ENCODE measurements at regions not wholly inside any gene's neighbourhood (a gene's known extent, or its start where the extent isn't known, plus 50 kb on each side); places are given as distances from the start of the nearest gene placed in this dataset.

GRCh38 chr12:13613297-13613696, 368.1 kb downstream of the GRIN2B start:
- TF ChIP-seq HNF4A (conservative IDR thresholded peaks at IDR 0.05) = peak in 1 of 2 donors; percentile 21
- no peak for TF ChIP-seq HNF4G (IDR thresholded peaks at IDR 0.05)
- Histone ChIP-seq H3K4me3 (ENCODE audit: low read depth in 1 of 3, low read length in 3 of 3) (no peak overlapping the region), H3K9me3 (ENCODE audit: control insufficient read depth in 4 of 4, low read length in 3 of 4) (no peaks in the 10 kb centered on the region), H3K9ac (ENCODE audit: low read depth in 1 of 2, low read length in 2 of 2) (no peak overlapping the region), H3K27me3 (ENCODE audit: control insufficient read depth in 4 of 4, insufficient read depth in 4 of 4, low read length in 3 of 4) (no peaks in the 10 kb centered on the region), H3K27ac (ENCODE audit: low read depth in 1 of 2, low read length in 2 of 2) (no peak overlapping the region), H3K36me3 (ENCODE audit: control insufficient read depth in 4 of 4, insufficient read depth in 3 of 4, low read depth in 1 of 4, low read length in 3 of 4) (peaks cover 0 to 7% (median 3%) of the 10 kb centered on the region in 4 donors), H3K4me1 (ENCODE audit: control insufficient read depth in 4 of 4, insufficient read depth in 4 of 4, low read length in 3 of 4) (peaks cover 0 to 6% (median 3%) of the 10 kb centered on the region in 4 donors)
- no peak for DNase-seq (ENCODE audit: low spot score)
- WGBS = 55% methylated on average over 3 of the region's 3 CpGs

- Histone ChIP-seq H3K27me3 (ENCODE audit: control insufficient read depth in 4 of 4, insufficient read depth in 4 of 4, low read length in 3 of 4) (no peaks in the 10 kb centered on the region), H3K4me3 (ENCODE audit: low read depth in 1 of 3, low read length in 3 of 3) (no peak overlapping the region), H3K27ac (ENCODE audit: low read depth in 1 of 2, low read length in 2 of 2) (no peak overlapping the region), H3K9me3 (ENCODE audit: control insufficient read depth in 4 of 4, low read length in 3 of 4) (no peaks in the 10 kb centered on the region), H3K9ac (ENCODE audit: low read depth in 1 of 2, low read length in 2 of 2) (no peak overlapping the region), H3K4me1 (ENCODE audit: control insufficient read depth in 4 of 4, insufficient read depth in 4 of 4, low read length in 3 of 4) (peaks cover 0 to 6% (median 3%) of the 10 kb centered on the region in 4 donors), H3K36me3 (ENCODE audit: control insufficient read depth in 4 of 4, insufficient read depth in 3 of 4, low read depth in 1 of 4, low read length in 3 of 4) (peaks cover 0 to 3% (median 2%) of the 10 kb centered on the region in 4 donors)
- WGBS = 55% methylated on average over 4 of the region's 4 CpGs
- no peak for DNase-seq (ENCODE audit: low spot score)
- no peak for TF ChIP-seq MAX (IDR thresholded peaks at IDR 0.05)
- peak; percentile 16 for TF ChIP-seq SP1 (IDR thresholded peaks at IDR 0.05)
- TF ChIP-seq ZBTB33 (IDR thresholded peaks at IDR 0.05) = no peak
- peak; percentile 24 for TF ChIP-seq FOXA2 (IDR thresholded peaks at IDR 0.05)
- no peak for TF ChIP-seq NR2F2 (IDR thresholded peaks at IDR 0.05)
- no peak for TF ChIP-seq HNF4G (IDR thresholded peaks at IDR 0.05)
- no peak for TF ChIP-seq GABPA (IDR thresholded peaks at IDR 0.05 in 1 of 2, conservative IDR thresholded peaks at IDR 0.05 in 1 of 2)
- peak; percentile 13 to 50 for TF ChIP-seq RAD21 (IDR thresholded peaks at IDR 0.05)
- no peak for TF ChIP-seq REST (IDR thresholded peaks at IDR 0.05)
- TF ChIP-seq EGR1 (IDR thresholded peaks at IDR 0.05; ENCODE audit: low read depth in 2 of 2) = no peak
- TF ChIP-seq HNF4A (conservative IDR thresholded peaks at IDR 0.05) = peak; percentile 32 to 52
- peak; percentile 36 for TF ChIP-seq ATF3 (IDR thresholded peaks at IDR 0.05)
- no peak for TF ChIP-seq FOXA1 (IDR thresholded peaks at IDR 0.05)
- TF ChIP-seq CTCF (IDR thresholded peaks at IDR 0.05; ENCODE audit: low read depth, low read length, missing input control) = no peak
- TF ChIP-seq JUND (IDR thresholded peaks at IDR 0.05) = no peak
- TF ChIP-seq YY1 (IDR thresholded peaks at IDR 0.05) = no peak
- TF ChIP-seq RXRA (IDR thresholded peaks at IDR 0.05) = peak; percentile 25 to 36
- no peak for TF ChIP-seq TAF1 (conservative IDR thresholded peaks at IDR 0.05)
Measured at GRCh38 chr12:13609894-13610679, 371.3 kb downstream of the GRIN2B start.

All from liver (tissue), 8 donors.